ENCODE measurements at regions not wholly inside any gene's neighbourhood (a gene's known extent, or its start where the extent isn't known, plus 50 kb on each side); places are given as distances from the start of the nearest gene placed in this dataset.

DNA sequence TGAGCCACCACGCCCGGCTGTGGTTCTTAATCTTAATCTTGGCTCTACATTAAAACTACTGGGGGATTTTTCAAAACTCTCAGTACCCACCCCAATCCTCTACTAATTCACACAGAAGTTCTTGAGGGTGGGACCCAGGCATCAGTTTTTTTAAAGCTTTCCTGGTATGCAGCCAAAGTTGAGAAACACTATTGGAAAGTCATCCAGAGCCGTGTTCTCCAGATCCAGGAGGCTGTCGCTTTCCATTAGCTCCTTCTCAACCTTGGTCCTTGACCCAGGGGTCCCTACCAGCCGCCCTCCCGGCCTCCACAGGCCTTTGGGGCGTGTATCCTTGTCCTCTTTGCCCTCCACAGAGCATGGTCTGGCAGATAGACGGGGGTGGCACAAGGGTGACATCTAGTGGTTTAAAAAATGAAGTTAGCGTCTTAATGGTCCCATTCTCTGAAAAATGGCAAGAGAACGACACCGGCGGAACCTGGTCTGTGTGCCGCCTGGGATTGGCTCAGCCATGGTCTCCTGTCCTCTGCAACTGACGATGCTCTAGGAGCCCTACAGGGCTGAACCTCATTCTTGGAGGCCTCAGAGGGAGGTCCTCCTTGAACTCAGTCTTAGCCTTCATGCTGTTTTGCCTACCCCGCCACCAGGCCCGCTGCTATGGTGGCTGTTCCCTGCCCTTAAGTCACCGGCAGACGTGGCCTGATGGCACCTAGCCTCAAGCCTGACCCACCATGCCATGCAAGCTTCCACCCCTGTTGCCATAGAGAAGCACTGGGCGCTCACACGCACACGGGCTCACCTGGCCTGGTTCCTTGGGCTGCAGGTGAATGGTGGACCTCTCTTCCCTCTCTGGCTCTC, 152.0 kb upstream of the SYN3 start:
- Mint-ChIP-seq H3K27me3 (peaks cover 4% of the 10 kb centered on the region), H3K4me3 (no peak overlapping the region), H3K4me1 (ENCODE audit: low read depth) (no peaks in the 10 kb centered on the region), H3K9me3 (no peaks in the 10 kb centered on the region), H3K27ac (no peak overlapping the region), H3K36me3 (ENCODE audit: low read depth) (no peaks in the 10 kb centered on the region)
- ChIA-PET CTCF (interaction anchor here (0.7 to 3.1 kb wide), 7 partner anchors 8 to 192 kb away, joined by 3 to 14 read pairs (median 4); no protein-coding TSS in a partner anchor), POLR2A (no interaction called here)
- peak; percentile 49 for ATAC-seq
- DNase-seq: peak; percentile 22
- TF ChIP-seq, protein P1, sequence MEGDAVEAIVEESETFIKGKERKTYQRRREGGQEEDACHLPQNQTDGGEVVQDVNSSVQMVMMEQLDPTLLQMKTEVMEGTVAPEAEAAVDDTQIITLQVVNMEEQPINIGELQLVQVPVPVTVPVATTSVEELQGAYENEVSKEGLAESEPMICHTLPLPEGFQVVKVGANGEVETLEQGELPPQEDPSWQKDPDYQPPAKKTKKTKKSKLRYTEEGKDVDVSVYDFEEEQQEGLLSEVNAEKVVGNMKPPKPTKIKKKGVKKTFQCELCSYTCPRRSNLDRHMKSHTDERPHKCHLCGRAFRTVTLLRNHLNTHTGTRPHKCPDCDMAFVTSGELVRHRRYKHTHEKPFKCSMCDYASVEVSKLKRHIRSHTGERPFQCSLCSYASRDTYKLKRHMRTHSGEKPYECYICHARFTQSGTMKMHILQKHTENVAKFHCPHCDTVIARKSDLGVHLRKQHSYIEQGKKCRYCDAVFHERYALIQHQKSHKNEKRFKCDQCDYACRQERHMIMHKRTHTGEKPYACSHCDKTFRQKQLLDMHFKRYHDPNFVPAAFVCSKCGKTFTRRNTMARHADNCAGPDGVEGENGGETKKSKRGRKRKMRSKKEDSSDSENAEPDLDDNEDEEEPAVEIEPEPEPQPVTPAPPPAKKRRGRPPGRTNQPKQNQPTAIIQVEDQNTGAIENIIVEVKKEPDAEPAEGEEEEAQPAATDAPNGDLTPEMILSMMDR (IDR thresholded peaks at IDR 0.05): peak; percentile 56
- intact Hi-C loops (cut with micrococcal nuclease): no loop called here

DNA sequence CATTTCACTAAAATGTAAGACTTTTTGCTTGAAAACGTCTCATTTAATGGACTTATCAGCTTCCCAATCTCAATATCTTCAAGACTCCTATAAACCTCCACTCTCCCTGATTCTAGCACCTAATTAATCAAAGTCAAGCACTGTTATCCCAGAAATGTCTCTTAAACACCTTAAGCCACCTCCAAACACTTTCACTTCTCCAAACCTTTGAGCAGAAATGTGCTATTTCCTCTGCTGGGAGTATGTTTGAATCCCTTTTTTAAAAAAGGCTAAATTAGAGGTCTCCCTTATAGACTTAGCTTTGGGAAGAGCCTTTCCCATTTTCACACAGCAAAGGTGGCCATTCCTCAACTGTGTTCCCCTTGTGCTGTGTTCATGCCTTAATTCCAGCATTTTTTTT, 146.2 kb upstream of the SYN3 start:
- CTCF ChIA-PET: interaction anchor here (1.0 kb wide), 1 partner anchor 187 kb away, joined by 3 read pairs; no protein-coding TSS in a partner anchor
- H3K9me3 Mint-ChIP-seq: no peaks in the 10 kb centered on the region
- no peak overlapping the region for H3K27ac Mint-ChIP-seq
- H3K4me3 Mint-ChIP-seq: no peak overlapping the region
- no peaks in the 10 kb centered on the region for H3K36me3 Mint-ChIP-seq (ENCODE audit: low read depth)
- intact Hi-C loops (cut with micrococcal nuclease): no loop called here
- peaks cover 3% of the 10 kb centered on the region for H3K27me3 Mint-ChIP-seq
- H3K4me1 Mint-ChIP-seq (ENCODE audit: low read depth): no peaks in the 10 kb centered on the region
- ATAC-seq (no peak), DNase-seq (no peak)
- TF ChIP-seq, protein P1 (IDR thresholded peaks at IDR 0.05): no peak
- POLR2A ChIA-PET: no interaction called here

DNA sequence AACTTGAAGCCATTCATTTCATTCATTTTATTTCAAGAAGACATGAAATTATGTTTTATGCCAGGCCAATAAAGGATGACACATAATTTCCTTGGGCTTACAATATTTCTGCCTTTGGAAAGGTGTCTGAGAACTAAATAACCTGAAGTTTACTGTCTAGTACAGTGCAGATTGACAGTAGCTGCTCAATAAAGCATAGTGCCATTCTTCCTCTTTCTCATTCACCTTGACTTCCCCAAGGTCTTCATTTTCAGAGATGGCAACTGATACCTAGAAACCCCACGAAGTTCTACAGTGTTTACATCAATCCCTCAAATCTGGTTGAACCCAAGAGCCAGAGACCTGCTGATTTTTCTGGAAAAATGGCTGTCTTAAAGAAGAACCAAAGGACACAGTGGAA, 144.3 kb upstream of the SYN3 start:
- Mint-ChIP-seq H3K27ac (no peak overlapping the region), H3K27me3 (peaks cover 3% of the 10 kb centered on the region), H3K9me3 (no peaks in the 10 kb centered on the region), H3K4me1 (ENCODE audit: low read depth) (no peaks in the 10 kb centered on the region), H3K4me3 (no peak overlapping the region), H3K36me3 (ENCODE audit: low read depth) (no peaks in the 10 kb centered on the region)
- CTCF ChIA-PET: interaction anchor here (0.9 to 1.1 kb wide), 2 partner anchors 17 to 184 kb away, joined by 3 to 4 read pairs; no protein-coding TSS in a partner anchor
- intact Hi-C loops (cut with micrococcal nuclease): no loop called here
- TF ChIP-seq, protein P1 (IDR thresholded peaks at IDR 0.05): no peak
- DNase-seq (no peak), ATAC-seq (no peak)
- POLR2A ChIA-PET: no interaction called here

DNA sequence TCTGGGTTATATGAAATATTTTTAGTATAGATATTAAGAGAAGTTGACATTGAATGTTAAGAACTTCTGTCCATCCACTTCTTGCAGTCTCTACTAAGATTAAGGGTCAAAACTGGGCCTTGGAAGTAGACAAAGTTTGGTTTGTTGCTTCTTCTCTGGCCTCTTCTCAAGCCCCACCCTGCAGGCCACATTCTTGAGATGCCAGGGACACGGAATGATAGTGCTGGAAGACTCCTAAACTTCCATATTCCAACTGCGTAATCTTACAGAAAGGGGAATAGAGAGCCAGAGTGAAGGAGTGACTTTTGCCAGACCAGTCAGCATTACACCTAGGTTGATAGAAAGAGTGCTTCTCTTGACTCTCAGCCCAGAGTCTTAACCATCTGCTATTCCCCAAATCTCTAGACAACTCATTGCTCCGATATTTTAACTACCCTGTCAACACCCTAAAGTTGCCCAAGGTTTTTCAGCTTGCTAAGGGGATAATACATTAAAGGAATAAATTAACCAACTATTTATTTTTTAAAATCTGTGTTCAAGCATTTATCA, 136.4 kb upstream of the SYN3 start:
- POLR2A ChIA-PET: no interaction called here
- Mint-ChIP-seq H3K27me3 (peaks cover 6% of the 10 kb centered on the region), H3K4me1 (ENCODE audit: low read depth) (no peaks in the 10 kb centered on the region), H3K9me3 (no peaks in the 10 kb centered on the region), H3K36me3 (ENCODE audit: low read depth) (no peaks in the 10 kb centered on the region), H3K4me3 (no peak overlapping the region), H3K27ac (no peak overlapping the region)
- intact Hi-C loops (cut with micrococcal nuclease): no loop called here
- CTCF ChIA-PET: no interaction called here
- no peak for DNase-seq
- no peak for ATAC-seq
- TF ChIP-seq, protein P1 (IDR thresholded peaks at IDR 0.05): no peak

DNA sequence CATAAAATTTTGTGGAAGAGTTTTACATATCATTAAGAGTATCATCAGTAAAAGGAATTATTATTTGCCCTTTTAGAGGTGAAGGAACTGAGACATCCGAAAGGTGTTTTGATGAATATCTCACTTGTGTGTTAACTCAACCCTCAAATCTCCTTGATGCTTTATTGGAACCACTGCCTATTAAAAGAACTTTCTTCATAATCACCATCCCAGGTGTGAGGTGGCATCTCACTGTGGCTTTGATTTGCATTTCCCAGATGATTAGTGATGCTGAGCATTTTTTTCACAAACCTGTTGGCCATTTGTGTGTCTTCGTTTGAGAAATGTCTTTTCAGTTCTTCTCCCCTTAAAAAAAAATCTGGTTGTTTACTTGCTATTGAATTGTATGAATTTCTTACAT, 134.0 kb upstream of the SYN3 start:
- TF ChIP-seq, protein P1 (IDR thresholded peaks at IDR 0.05): no peak
- no peaks in the 10 kb centered on the region for H3K4me1 Mint-ChIP-seq (ENCODE audit: low read depth)
- no peak overlapping the region for H3K4me3 Mint-ChIP-seq
- CTCF ChIA-PET: no interaction called here
- H3K9me3 Mint-ChIP-seq: no peaks in the 10 kb centered on the region
- ATAC-seq (no peak), DNase-seq (no peak)
- intact Hi-C loops (cut with micrococcal nuclease): no loop called here
- H3K27me3 Mint-ChIP-seq: peaks cover 9% of the 10 kb centered on the region
- no peaks in the 10 kb centered on the region for H3K36me3 Mint-ChIP-seq (ENCODE audit: low read depth)
- POLR2A ChIA-PET: no interaction called here
- H3K27ac Mint-ChIP-seq: no peak overlapping the region

All from activated CD8-positive, alpha-beta T cell treated with anti-CD3 and anti-CD28 coated beads for 36 hours (primary cell).